Esophagus squamous epithelium (tissue), 5 donors: ENCODE measurements at regions not wholly inside any gene's neighbourhood (a gene's known extent, or its start where the extent isn't known, plus 50 kb on each side); places are given as distances from the start of the nearest gene placed in this dataset.

Experiments used
- DNase-seq: peaks from one replicate; lab custom pipeline; 2025; lab: John Stamatoyannopoulos, UW
- H3K27ac ChIP-seq, 4 donors: fragments of 200-600 bp; sonication (generic); one replicate each; pipeline ENCODE4 v1.5.1; 2016 to 2019; ENCODE audit warnings: mild to moderate bottlenecking in 1 of 4
- H3K27me3 ChIP-seq, 4 donors: fragments of 200-600 bp; sonication (generic); 1 replicate in 3 of 4; 2 replicates in 1 of 4; pipeline versions ENCODE4 v1.5.1 to v1.6.0; 2017 to 2021; ENCODE audit warnings: antibody characterized with exemption in 1 of 4
- H3K36me3 ChIP-seq, 3 donors: fragments of 200-600 bp; sonication (generic); one replicate each; pipeline ENCODE4 v1.5.1; 2016 to 2019
- H3K4me1 ChIP-seq, 3 donors: fragments of 200-600 bp; sonication (generic); one replicate each; pipeline ENCODE4 v1.5.1; 2017 to 2019
- H3K4me3 ChIP-seq, 4 donors: fragments of 200-600 bp; sonication (generic); 1 replicate in 3 of 4; 2 replicates in 1 of 4; pipeline ENCODE4 v1.5.1; 2016 to 2019; ENCODE audit warnings: mild to moderate bottlenecking in 2 of 4, moderate library complexity in 1 of 4
- H3K9me3 ChIP-seq, 3 donors: fragments of 200-600 bp; sonication (generic); one replicate each; pipeline ENCODE4 v1.5.1; 2016 to 2019
- CTCF ChIP-seq, 6 experiments: fragments of 450-650 bp in 4 of 6; fragments of 200-600 bp in 2 of 6; sonication (generic) in 2 of 6; IDR thresholded peaks; one replicate each; pipeline ENCODE4 v1.5.1; 2016 to 2019; ENCODE audit warnings: antibody characterized with exemption in 6 of 6, mild to moderate bottlenecking in 4 of 6, moderate library complexity in 4 of 6
- POLR2A ChIP-seq, 4 donors: fragments of 450-650 bp; IDR thresholded peaks; one replicate each; pipeline ENCODE4 v1.6.1; 2017; ENCODE audit warnings: antibody characterized with exemption in 4 of 4, mild to moderate bottlenecking in 4 of 4, moderate library complexity in 3 of 4
- WGBS, 2 donors: methylation state at CpG; one replicate each; pipeline ENCODE4 v1.1.5; 2018; 5-methylcytosine and 5-hydroxymethylcytosine counted together
- intact Hi-C: fragments of 100-400 bp; cut with DNase I; formaldehyde crosslinking; loops from one replicate; pipeline ENCODE4 v1.15.0; 2022
- donor health status: DM: yes; HTN: yes; CAD: no.

- H3K4me3 ChIP-seq, result no peak overlapping the region
- TF ChIP-seq CTCF (IDR thresholded peaks at IDR 0.05), result no peak
- TF ChIP-seq POLR2A (IDR thresholded peaks at IDR 0.05), result no peak
- WGBS, 2 donors, result 54 to 68% methylated on average over 4 of the region's 5 CpGs
- peaks cover 0 to 6% (median 0%) of the 10 kb centered on the region in 4 donors for H3K27me3 ChIP-seq
- no peak for DNase-seq
- peaks cover 9 to 48% (median 23%) of the 10 kb centered on the region in 3 donors for H3K4me1 ChIP-seq
- H3K27ac ChIP-seq, result no peak overlapping the region
- intact Hi-C loops, result no loop called here
- H3K9me3 ChIP-seq, result no peaks in the 10 kb centered on the region
- H3K36me3 ChIP-seq, result no peaks in the 10 kb centered on the region
Measured at GRCh38 chr5:138661991-138662434, 86.8 kb upstream of the HSPA9 start.

GRCh38 chr5:138661291-138661960 is 86.2 kb upstream of the HSPA9 start:
- Histone ChIP-seq H3K4me3 (no peak overlapping the region), H3K36me3 (no peaks in the 10 kb centered on the region), H3K27ac (no peak overlapping the region), H3K27me3 (peaks cover 0 to 6% (median 0%) of the 10 kb centered on the region in 4 donors), H3K4me1 (peaks cover 9 to 48% (median 23%) of the 10 kb centered on the region in 3 donors), H3K9me3 (no peaks in the 10 kb centered on the region)
- DNase-seq, result no peak
- 80 to 90% methylated on average over 6 to 7 of the region's 19 CpGs for WGBS, 2 donors
- TF ChIP-seq CTCF (IDR thresholded peaks at IDR 0.05) (no peak), POLR2A (IDR thresholded peaks at IDR 0.05) (no peak)
- intact Hi-C loops, result no loop called here

GRCh38 chr5:138660051-138660572 is 84.9 kb upstream of the HSPA9 start:
- Histone ChIP-seq H3K4me1 (peaks cover 9 to 40% (median 20%) of the 10 kb centered on the region in 3 donors), H3K36me3 (no peaks in the 10 kb centered on the region)
- 49 to 66% methylated on average over 4 of the region's 4 CpGs for WGBS, 2 donors

GRCh38 chr5:138659561-138659960 is 84.4 kb upstream of the HSPA9 start:
- TF ChIP-seq CTCF (IDR thresholded peaks at IDR 0.05) (no peak), POLR2A (IDR thresholded peaks at IDR 0.05) (no peak)
- Histone ChIP-seq H3K4me3 (no peak overlapping the region), H3K36me3 (no peaks in the 10 kb centered on the region), H3K9me3 (no peaks in the 10 kb centered on the region), H3K4me1 (peaks cover 9 to 40% (median 15%) of the 10 kb centered on the region in 3 donors), H3K27me3 (peaks cover 0 to 6% (median 0%) of the 10 kb centered on the region in 4 donors), H3K27ac (no peak overlapping the region)
- 92 to 97% methylated on average over 1 to 3 of the region's 3 CpGs for WGBS, 2 donors
- DNase-seq, result no peak
- intact Hi-C loops, result no loop called here

More at GRCh38 chr5:138660051-138660572, 84.9 kb upstream of the HSPA9 start:
- intact Hi-C loops, result no loop called here
- H3K27ac ChIP-seq, result no peak overlapping the region
- TF ChIP-seq CTCF (IDR thresholded peaks at IDR 0.05) (no peak), POLR2A (IDR thresholded peaks at IDR 0.05) (no peak)
- no peak for DNase-seq
- H3K9me3 ChIP-seq, result no peaks in the 10 kb centered on the region
- H3K27me3 ChIP-seq, result peaks cover 0 to 6% (median 0%) of the 10 kb centered on the region in 4 donors
- no peak overlapping the region for H3K4me3 ChIP-seq

GRCh38 chr5:138659121-138659520 is 83.9 kb upstream of the HSPA9 start:
- H3K9me3 ChIP-seq, result no peaks in the 10 kb centered on the region
- peaks cover 0 to 6% (median 0%) of the 10 kb centered on the region in 4 donors for H3K27me3 ChIP-seq
- no peak overlapping the region for H3K4me3 ChIP-seq
- peaks cover 9 to 40% (median 13%) of the 10 kb centered on the region in 3 donors for H3K4me1 ChIP-seq
- H3K27ac ChIP-seq, result no peak overlapping the region
- 60 to 100% methylated on average over 1 to 2 of the region's 3 CpGs for WGBS, 2 donors
- intact Hi-C loops, result no loop called here
- no peaks in the 10 kb centered on the region for H3K36me3 ChIP-seq
- no peak for DNase-seq
- no peak for TF ChIP-seq POLR2A (IDR thresholded peaks at IDR 0.05)
- no peak for TF ChIP-seq CTCF (IDR thresholded peaks at IDR 0.05)
